Activated T-cell treated with anti-CD3 and anti-CD28 coated beads for 24 hours (primary cell): ENCODE measurements at regions not wholly inside any gene's neighbourhood (a gene's known extent, or its start where the extent isn't known, plus 50 kb on each side); places are given as distances from the start of the nearest gene placed in this dataset.

Experiments used
- DNase-seq: peaks from one replicate; pipeline ENCODE4 v3.0.0-alpha.2; 2020; ENCODE audit warnings: low read depth

DNA sequence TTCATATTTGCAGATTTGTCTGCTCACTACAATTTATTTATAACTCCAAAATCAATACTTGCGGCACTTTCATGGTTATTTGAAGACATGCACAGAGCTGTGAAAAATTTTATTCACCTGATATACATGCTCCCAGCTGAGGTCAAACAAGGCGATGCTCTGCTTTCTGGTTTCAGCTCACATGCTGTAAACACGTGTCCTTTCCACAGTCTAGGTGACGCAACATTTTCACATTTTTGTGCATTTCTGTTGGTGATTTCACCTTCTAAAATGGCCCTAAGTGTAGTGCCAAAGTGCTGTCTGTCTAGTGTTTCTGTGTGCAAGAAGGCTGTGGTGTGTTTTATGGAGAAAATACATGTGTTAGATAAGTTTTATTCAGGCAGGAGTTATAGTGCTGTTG lies 650.5 kb downstream of the RNF144B start:
- no peak for DNase-seq

DNA sequence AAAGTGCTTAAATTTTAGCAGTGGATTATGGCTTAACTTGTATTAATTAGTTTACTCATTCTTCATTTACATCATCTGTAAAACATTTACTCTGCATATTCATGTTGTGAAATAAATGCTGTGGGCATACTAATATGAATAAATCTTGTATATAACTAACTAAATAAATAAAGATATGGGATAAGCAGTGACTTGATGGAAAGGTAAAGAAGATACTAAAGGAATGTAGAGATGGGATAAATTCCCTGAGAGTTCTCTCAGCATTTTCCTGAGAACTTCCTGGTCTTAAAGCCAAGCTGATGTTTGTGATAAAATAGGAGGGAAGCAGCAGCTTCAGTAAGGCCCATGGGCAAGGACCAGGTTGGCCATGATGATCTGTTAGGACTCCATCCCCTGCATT lies 652.1 kb downstream of the RNF144B start:
- no peak for DNase-seq

DNA sequence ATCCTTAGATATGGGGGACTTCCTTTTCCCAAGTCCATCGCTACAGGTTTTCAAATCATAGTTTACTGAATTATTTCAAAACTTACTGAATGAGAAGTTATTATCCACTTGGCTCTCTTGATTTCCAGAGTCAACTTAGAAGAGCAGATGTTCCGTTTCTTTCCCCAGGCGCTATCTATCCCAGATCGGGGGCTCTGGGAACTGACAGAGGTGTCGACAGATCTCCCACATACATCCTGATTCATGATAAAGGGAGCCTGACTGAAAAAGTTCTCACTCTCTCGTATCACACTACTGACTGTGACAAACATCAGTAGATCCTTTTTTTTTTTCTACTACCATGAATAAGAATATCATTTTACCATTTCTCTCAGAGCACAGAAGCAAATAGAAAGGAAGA lies 654.8 kb downstream of the RNF144B start:
- DNase-seq = no peak

DNA sequence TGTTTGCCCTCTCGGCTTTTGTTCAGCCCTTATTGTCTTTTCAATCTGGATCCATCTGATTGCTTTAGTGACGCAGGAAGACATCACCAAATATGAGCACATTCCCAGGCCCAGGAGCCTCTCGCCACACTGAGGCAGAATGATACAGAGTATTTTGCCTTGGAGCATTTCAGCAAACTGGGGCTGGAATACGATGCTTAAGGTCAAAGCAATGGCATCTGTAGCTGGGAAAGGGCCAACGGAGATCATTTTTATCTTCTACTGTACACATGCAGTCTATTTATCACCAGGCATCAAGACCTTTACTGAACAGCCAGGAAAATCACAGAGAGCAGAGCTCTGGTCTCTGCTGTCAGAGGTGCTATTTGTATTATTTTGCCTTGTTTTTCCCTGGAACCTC lies 655.3 kb downstream of the RNF144B start:
- no peak for DNase-seq

DNA sequence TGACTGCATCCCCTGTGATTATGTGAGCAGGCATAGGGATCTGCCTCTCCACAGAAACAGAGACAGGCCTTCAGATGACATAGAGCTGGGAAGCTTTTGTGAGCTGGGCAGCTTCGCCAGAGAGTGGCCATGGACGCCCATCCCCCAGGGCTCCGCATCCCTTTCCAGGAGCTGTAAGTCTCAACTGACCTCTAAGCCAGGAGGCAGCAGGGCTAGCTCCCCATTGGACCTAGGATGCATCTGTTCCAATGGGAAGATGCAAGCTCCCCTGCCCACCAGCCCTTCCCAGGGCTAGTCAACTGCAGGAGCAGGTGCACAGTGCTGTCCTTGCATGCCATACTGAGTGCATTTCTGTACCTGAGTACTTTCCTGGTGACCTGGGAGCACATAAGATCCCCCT lies 663.6 kb downstream of the RNF144B start:
- no peak for DNase-seq

DNA sequence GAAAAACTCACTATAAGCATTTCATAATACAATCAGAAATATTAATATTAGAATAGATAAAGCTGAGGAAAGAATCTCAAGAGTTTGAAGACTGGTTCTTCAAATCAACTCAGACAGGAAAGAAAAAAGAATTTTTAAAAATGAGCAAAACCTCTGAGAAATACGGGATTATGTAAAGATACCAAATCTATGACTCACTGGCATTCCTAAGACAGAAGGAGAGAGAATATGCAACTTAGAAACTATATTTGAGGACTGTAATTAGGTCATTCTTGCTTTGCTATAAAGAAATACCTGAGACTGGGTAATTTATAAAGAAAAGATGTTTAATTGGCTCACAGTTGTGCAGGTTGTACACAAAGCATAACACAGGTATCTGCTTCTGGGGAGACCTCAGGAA lies 665.1 kb downstream of the RNF144B start:
- DNase-seq = no peak

DNA sequence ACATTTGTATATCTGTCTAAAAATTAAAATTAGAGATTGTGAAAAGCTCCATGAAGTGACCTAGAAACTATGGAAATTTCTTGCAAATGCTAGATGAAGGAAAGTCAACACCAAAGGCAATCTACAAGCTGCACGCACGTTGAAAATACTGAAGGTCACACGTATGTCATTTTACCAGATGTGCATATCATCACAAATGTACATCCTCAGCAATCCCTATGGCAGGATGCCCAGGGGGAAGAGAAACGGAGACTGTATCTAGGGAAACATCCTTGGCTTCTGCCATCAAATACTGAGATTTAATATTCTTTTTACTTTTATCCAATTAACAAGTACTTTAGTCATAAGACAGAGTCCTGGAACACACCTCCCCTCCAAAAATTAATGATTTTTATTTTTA lies 672.0 kb downstream of the RNF144B start:
- DNase-seq = no peak

DNA sequence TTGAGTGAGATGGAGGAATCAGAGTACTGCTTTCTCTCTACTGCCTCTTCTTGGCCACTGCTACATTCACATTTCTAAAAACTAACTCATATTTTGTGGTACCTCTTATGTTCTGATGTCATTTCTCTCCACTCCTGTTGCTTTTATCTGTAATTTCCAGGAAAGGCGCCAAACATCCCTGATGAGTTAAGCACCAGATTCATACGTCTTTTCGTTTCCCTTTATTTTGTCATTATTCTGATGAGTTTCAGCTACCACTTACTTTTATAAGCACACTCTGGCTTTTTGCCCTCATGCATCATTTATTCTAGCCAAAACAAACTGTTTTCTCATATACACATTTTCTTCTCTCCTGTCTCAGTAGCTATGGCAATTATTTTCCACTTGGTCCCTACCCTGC lies 680.0 kb downstream of the RNF144B start:
- no peak for DNase-seq

DNA sequence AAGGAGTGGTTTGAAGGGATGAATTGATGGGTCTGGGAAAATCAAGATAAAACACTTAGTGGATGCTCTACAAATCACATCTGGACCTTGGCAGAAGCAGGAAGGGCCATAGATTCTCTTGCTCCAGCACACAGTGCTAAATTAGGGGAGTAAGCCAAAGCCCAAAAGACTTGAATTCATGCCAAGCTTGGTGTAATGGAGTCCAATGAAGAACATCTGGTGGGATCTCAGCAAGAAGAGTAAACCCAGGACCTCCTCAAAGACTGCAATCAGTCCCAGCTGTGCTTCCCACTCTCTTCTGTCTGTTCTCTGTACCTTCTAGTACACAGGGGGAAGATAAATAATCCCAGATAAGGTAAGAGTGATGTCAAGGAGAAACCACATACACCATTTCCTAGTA lies 683.4 kb downstream of the RNF144B start:
- no peak for DNase-seq

DNA sequence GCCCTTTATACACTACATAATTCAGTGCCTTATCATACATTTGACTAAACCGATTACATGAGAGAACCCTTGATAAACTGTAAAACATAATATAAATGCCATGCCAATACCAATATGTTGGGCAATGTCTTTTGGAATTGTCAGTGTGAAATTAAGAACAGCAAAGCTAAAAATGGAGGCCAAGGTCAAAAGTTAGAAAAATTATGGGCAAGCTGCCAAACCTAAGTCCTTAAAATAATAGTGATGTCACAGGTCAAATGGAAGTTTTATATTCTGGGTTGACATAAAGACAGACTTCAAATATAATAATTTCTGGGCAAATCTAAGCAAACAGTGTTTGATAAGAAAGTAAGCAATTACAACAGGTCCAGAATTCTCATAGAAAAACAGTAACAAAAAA lies 696.7 kb downstream of the RNF144B start:
- DNase-seq = no peak

DNA sequence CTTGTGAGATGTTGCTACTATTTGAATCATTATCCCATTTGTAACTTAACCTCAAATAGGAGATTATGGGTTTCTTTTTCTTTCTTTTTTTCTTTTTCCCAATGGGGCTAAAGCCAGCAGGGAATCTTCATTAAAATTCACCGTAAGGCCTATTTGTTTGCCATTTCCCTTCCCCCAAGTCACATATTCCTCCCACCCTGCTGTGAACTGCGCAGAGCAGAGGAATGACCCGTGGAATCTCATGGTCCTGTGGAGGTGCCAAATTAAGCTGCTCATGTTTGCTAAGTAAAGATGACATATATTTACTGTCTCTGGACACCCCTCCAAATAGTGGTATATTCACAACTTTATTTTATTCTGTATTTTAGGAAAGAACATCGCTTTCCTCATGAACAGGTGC lies 699.3 kb downstream of the RNF144B start:
- DNase-seq = no peak

DNA sequence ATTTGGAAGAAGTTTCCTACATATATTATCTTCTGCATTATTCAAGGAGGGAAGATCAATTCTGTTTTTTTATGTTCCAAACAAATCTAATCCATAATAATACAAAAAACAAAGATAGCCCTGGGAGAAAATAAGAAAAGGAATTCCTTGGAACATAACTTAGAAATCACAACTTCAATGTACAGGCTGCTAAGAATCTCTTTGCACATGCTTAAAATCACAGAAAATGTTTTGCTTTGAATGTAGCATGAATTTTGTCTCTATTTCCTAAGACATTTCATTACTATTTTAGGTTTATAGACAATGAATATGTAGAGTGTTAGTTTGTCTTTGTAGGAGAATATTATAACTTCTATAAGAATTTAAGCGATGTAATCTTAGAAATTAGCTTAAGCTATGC lies 700.1 kb downstream of the RNF144B start:
- no peak for DNase-seq

DNA sequence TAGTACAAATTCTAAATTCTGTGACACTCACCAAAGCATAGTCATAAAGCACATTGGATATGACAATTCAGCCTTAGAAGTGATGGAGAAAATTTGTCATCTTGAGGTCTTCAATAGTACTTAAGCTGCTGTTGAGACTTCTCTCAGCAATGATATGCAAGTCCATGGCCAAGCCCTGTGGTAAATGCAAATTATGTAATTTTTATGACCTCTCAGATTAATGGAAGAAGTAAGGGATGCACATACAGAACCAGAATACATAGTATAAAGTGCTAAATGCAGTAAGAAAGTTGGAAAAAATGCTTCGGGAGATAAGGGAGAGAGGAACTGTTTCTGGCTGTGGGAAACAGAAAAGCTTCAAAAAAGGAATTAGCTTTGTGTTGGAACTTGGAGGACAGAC lies 700.7 kb downstream of the RNF144B start:
- DNase-seq = no peak

DNA sequence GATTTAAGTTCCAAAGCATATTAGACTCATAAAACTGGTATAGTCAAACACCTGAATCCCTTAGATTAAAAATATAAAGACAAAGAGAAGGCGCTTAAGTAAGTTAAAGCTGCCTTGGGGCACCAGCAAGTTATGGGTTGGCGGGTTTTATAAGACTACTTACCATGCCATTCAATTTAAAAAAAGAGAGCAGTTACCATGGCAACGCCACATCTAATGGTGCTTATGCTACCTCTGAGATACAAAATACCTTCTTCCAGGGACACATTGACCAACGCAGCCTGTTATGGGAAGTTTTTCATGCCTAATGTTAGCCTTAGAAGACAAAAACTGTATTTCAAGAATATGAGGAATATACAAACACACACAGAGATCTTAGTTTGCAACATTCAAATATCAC lies 713.6 kb downstream of the RNF144B start:
- no peak for DNase-seq

DNA sequence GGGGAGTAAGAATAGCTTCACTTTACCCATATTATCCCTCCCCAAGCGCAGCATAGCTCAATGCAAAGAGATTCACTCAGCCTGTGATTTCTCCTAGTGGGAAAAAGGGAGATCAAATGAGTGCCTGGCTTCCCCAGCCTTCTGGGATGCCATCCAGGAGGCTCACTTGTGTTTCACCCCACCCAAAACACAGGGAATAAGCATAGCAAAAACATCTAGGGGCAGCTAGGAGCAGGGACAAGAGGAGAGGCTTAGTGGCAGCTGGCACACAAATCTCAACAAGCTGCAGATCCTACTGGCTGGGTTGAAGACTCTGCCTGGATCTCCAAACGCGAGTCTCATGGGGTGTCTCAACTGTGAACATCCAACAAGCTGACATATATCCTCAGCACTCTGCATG lies 715.8 kb downstream of the RNF144B start:
- no peak for DNase-seq

DNA sequence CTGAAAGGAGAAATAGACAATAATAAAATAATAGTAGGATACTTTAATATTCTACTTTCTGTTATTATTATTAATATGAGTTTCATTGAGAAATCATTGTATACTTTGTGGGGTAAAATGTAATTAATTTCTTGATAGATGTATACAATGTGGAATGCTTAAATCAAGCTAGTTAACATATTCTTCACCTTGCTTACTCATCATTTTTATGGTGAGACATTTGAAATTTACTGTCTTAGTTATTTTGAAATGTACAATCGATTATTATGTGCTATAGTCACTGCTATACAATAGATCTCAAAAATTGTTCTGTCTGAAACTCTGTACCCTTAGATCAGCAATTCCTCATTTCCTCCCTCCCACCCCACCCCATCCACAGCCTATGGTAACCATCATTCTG lies 720.3 kb downstream of the RNF144B start:
- DNase-seq = no peak

DNA sequence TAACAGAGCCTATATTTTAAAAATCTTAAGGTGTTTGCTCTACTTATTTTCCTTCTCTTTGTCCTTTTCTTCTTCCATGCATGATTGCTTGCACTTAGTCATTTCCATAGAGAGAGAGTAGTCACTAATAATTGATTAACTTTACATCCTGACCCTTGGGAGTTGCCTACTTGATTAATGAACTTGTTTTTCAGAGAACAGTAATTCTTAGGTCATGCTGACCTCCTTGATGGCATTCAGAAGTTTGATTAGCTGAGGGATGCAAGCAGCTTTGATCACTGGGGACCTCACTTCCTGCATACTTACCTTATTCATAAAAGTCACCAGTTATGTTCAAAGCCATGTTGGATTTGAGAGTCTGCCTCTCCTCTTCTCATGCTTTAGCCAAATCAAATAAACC lies 715.6 kb upstream of the ID4 start:
- DNase-seq = no peak

DNA sequence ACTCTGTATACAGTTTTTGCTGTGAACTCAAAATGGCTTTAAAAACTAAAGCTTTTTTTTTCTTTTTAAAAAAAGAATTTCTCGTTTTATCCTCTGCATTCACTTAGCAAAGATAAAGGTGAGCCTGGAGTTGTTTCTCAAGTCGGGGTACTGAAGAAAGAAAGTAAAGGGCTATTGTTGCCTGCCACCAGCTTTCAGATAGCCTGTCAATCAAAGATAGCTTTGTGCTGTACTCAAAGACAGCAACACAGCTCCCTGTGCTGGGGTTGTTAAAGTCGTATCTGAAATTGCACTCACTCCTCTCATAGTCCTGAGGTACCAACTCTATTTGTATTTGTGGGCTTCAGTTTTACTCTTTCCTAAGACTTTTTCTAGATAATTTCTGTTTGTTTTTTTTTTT lies 710.1 kb upstream of the ID4 start:
- no peak for DNase-seq

DNA sequence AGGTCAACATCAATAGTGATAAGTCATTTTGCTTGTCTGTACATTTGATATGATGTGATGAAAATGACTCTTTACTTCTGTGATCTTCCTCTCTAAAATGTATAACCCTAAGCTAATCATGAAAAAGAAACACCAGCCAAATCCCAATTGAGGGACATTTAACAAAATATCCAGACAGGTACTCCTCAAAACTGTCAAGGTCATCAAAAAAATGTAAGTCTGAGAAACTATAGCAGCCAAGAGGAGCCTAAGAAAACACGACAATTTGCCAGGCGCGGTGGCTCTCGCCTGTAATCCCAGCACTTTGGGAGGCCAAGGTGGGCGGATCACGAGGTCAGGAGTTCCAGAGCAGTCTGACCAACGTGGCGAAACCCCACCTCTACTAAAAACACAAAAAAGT lies 708.5 kb upstream of the ID4 start:
- no peak for DNase-seq

DNA sequence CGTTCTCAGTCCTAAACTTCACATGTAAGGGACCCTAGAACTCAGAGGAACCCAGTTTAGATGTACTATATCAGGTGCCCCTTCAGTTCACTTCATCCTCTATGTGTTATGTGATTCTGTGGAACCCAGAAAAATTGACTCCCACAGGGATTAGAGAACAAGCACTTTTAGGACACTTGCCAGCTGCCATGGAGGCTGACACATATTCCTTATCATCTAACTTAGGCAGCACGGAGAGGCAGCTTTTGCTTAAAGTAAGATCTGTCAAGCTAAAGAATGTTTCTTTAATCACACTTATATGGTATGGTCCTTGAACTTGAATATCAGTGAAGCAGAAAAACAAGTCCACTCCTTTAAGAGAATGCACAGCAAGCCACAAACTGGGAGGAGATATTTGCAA lies 701.5 kb upstream of the ID4 start:
- no peak for DNase-seq

DNA sequence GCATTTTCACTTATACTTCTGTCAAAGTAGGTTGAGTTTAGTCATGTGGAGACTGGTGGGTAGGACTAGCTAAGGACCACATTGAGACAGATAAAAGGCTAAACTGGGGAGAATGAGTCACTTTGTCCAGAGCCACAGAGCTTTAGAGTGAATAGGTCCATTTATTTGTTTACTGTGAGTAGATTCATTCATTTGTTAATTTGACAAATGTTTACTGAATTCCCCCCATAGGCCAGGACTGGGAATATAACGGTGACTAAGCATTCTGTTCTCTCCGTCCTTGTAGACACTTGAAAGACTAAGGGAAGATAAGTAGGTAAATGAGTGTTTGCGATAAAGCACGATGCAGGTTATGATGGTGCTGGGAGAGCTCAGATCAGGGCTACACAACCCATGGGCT lies 699.7 kb upstream of the ID4 start:
- no peak for DNase-seq

DNA sequence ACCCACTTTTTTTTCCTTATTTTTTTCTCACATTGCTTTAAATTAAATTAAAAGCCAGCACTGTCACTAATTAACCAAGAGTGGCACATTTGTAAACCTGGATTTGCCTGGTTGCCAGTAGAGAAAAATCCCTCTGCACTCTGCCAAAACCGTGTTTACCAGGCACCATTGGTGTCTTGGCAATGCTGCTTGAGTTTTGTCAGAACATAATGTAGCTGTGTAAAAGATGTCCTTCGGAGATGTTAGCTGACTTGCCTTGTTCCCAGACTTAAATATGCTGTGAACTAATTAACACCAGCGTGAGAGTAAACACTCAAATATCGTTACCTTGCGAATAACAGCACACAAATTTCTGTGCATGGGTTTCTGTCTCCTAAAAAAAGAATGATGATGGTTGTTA lies 694.9 kb upstream of the ID4 start:
- no peak for DNase-seq

DNA sequence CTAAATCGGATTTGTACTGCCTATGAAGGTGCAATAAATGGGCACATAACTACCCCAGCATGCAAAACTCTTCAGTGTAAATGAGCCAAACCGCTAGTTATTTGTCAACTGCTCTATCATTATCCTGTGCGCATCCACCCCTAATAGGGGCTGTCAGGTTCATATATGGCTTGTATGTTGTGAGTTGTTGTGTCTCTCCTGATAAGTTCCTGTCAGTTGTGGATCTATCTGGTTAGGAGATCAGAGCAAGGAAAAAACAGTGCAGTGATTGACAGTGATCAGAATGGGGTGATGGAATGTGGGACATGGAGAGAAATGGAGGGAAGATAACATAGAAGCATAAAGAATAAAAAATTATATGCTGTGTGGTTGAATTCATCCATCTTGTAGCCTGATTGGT lies 686.9 kb upstream of the ID4 start:
- DNase-seq = no peak

DNA sequence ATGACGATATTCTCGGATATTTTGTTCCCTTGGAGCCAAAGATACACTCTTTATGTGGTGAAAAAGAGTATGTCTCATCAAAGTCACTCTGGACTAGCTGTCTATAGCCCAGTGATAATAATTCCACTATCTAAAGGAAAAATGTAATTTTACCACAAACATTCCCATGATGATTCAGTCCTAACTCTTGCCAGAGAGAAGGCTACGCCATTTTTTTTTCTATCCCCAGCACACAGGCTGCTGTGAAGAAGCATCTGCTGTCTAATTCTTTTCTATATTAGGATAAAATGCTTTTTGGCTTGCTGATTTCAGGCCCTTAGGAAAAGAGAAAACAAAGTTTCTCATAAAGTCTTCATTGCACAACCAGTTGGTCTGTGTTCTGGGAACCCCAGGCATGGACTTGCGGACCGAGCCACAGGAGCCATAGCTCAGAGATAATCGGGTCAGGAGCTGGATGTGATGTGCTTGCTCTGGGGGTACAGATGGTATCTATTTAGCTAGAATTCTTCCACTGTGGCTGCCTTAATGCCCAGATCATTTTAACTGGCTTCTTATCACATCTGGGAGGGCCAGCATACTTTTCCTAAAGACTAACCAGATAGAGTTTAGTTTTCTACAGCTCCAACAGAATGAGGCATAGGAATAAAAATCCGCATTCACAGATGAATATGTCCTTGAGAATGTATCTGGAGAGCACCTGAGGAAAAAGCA lies 683.7 kb upstream of the ID4 start:
- DNase-seq = no peak

DNA sequence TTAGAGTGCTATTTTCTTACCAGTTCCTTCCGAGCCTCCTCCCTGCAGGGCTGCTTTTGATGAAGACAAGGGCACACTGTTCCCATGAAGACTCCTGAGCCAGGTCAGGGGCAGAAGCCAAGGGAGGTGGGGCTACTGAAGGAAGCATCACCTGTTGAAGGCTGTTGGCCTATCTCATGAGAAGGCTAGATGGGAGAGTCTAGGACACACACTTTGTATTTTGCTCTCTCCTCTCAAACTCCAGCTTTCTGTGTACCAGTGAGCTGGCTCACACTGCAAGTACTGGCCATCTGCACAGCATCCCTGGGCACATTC lies 683.2 kb upstream of the ID4 start:
- no peak for DNase-seq
